ENCODE measurements at regions not wholly inside any gene's neighbourhood (a gene's known extent, or its start where the extent isn't known, plus 50 kb on each side); places are given as distances from the start of the nearest gene placed in this dataset.

- DNase-seq (no peak), ATAC-seq (replicated peaks) (no peak)
- Mint-ChIP-seq H3K9me3 (peaks cover 9 to 12% of the 10 kb centered on the region in 2 donors), H3K4me1 (peaks cover 0 to 10% of the 10 kb centered on the region in 2 donors), H3K27me3 (peaks cover 62 to 71% of the 10 kb centered on the region in 2 donors), H3K4me3 (no peak overlapping the region), H3K36me3 (peaks cover 0 to 5% of the 10 kb centered on the region in 2 donors), H3K27ac (no peak overlapping the region)
These were observed 70.8 kb downstream of the ADRA2C start for GRCh38 chr4:3836756-3837601.

DNA sequence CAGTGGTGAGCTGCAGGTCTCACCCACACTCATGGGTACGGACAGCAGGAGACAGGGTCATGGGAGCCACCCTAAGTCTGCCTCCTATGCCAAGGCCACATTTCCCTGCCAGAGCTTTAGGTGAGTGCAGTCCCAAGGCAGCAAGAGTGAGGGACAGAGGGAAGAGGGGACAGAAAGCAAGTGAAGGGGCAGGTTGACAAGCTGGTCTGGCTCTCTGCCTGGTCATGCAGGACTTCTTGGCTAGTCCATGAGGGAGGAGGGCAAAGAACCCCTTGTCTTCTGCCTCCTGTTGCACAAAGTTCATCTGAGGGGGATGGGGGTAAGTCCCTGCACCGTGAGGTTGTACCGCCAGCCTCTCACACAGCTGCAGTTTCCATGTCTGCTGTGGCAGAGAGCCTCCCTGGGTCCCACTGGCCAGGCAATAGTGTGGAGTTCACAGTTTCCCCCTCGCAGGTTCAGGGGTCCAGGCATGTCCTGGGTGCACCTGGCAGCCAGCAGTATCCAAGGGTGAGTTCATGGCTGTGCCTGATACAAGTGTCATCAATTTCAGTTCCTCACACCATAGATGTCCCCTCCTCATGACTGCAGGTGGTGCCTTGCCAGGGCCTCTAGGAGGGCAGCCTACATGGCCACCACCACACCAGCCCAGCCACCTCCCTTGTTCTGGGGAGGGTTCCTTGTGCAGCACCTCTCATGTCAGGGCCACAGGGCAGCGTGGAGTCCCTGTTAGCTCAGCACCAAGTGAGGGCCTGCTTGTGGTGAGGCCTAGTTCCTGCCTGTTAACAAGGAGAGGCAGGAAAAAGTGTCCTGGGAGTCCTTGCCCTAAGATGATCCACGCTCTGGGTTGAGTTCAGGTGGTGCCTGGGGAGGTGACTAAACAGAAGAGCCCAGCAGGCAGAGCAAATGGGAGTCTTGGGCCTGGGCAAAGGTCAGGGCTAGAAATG, 72.5 kb downstream of the ADRA2C start:
- Mint-ChIP-seq H3K9me3 (peaks cover 9 to 12% of the 10 kb centered on the region in 2 donors), H3K27me3 (peaks cover 54 to 65% of the 10 kb centered on the region in 2 donors), H3K27ac (no peak overlapping the region), H3K4me3 (no peak overlapping the region), H3K4me1 (peaks cover 0 to 10% of the 10 kb centered on the region in 2 donors), H3K36me3 (peaks cover 0 to 5% of the 10 kb centered on the region in 2 donors)
- DNase-seq: no peak
- ATAC-seq (replicated peaks): no peak

DNA sequence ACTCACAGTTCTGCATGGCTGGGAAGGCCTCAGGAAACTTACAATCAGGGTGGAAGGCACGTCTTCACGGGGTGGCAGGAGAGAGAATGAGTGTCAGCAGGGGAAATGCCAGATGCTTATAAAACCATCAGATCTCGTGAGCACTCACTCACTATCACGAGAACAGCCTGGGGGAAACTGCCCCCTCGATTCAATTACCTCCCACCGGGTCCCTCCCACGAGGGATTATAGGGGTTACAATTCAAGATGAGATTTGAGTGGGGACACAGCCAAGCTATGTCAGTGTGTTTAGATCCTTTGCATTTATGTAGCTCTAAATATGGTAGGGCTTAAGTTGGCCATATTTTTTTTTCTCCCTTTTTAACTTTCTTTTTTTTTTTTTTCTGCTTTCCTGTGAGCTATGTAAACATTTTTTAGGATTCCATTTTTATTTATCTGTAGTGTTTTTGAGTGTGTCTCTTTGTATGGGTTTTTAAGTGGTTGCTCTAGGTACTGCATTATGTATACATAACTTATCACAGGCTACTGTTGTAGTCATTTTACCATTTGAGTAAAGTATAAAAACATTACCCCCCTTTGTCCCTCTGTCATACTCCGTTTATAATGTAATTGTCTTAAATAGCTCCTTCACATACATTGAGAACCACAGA, 79.0 kb downstream of the ADRA2C start:
- DNase-seq (no peak), ATAC-seq (replicated peaks) (no peak)
- H3K4me1 Mint-ChIP-seq: no peaks in the 10 kb centered on the region
- peaks cover 0 to 3% of the 10 kb centered on the region in 2 donors for H3K36me3 Mint-ChIP-seq
- H3K27ac Mint-ChIP-seq: no peak overlapping the region
- peaks cover 8 to 10% of the 10 kb centered on the region in 2 donors for H3K9me3 Mint-ChIP-seq
- H3K4me3 Mint-ChIP-seq: no peak overlapping the region
- H3K27me3 Mint-ChIP-seq: peaks cover 12 to 25% of the 10 kb centered on the region in 2 donors

DNA sequence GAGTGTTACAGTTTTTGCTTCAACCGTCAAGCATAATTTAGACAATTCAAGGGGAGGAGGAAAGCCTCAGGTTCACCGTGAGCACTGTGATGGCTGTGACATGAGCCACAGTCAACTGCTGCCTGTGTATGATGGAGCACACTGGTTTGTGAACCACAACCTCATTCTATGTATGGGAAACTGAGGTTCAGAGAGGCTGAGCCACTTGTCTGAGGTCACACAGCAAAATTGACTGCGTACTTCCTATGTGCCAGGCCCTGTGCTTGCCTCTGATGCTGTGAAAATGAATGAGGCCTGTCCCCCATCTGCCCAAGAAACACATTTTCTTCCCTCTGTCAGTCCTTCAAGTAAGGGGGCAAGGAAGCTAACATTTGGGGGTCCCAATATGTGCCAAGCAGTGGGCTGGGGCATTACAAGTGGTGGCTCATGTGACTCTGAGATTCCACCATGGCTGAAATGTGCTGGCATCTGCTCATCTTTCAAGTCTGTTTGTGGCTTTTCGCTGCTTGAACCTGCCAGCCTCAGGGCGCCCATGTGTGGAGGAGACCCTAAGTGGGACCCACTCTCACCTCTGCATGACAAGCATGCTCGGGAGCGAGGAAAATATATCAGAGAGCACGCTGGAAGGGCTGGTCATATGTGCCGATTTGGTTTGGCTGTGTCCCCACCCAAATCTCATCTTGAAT, 79.7 kb downstream of the ADRA2C start:
- Mint-ChIP-seq H3K27me3 (peaks cover 12 to 30% of the 10 kb centered on the region in 2 donors), H3K4me3 (no peak overlapping the region), H3K27ac (no peak overlapping the region), H3K4me1 (no peaks in the 10 kb centered on the region), H3K36me3 (peaks cover 0 to 7% of the 10 kb centered on the region in 2 donors), H3K9me3 (peaks cover 13 to 16% of the 10 kb centered on the region in 2 donors)
- DNase-seq: no peak
- no peak for ATAC-seq (replicated peaks)

GRCh38 chr4:3847211-3847940, 81.2 kb downstream of the ADRA2C start:
- Mint-ChIP-seq H3K9me3 (peaks cover 13 to 16% of the 10 kb centered on the region in 2 donors), H3K27me3 (peaks cover 4 to 19% of the 10 kb centered on the region in 2 donors), H3K27ac (no peak overlapping the region), H3K4me1 (no peaks in the 10 kb centered on the region), H3K36me3 (peaks cover 0 to 7% of the 10 kb centered on the region in 2 donors), H3K4me3 (no peak overlapping the region)
- DNase-seq (no peak), ATAC-seq (replicated peaks) (no peak)

- DNase-seq: no peak
- ATAC-seq (replicated peaks): no peak
- H3K27me3 Mint-ChIP-seq: peaks cover 8 to 19% of the 10 kb centered on the region in 2 donors
- no peak overlapping the region for H3K27ac Mint-ChIP-seq
- H3K36me3 Mint-ChIP-seq: peaks cover 0 to 7% of the 10 kb centered on the region in 2 donors
- H3K4me3 Mint-ChIP-seq: no peak overlapping the region
- H3K4me1 Mint-ChIP-seq: no peaks in the 10 kb centered on the region
- H3K9me3 Mint-ChIP-seq: peaks cover 13 to 16% of the 10 kb centered on the region in 2 donors
These were observed 82.1 kb downstream of the ADRA2C start for GRCh38 chr4:3848323-3848722.

DNA sequence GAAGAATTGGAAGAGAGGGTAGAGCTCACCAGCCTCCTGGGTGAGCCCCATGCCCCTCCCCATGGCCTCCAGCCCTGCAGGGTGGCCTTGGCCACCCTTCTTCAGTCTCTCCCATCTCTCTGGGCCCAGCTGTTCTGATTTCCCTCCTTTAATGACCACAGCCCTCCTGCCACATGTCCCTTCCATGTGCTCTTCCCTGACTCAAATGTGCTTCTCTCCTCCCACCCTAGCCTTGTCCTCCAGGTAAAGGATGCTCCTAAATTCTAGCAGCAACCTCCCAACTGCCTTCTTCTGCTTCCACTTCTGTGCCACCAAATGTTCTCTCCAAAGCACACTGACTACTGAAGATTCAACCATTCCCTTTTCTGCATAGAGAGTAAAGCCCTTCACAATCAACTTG, 83.0 kb downstream of the ADRA2C start:
- ATAC-seq (replicated peaks) (no peak), DNase-seq (no peak)
- H3K27me3 Mint-ChIP-seq: peaks cover 8 to 25% of the 10 kb centered on the region in 2 donors
- H3K4me3 Mint-ChIP-seq: no peak overlapping the region
- H3K4me1 Mint-ChIP-seq: no peaks in the 10 kb centered on the region
- H3K36me3 Mint-ChIP-seq: peaks cover 0 to 7% of the 10 kb centered on the region in 2 donors
- no peak overlapping the region for H3K27ac Mint-ChIP-seq
- H3K9me3 Mint-ChIP-seq: peaks cover 13 to 16% of the 10 kb centered on the region in 2 donors

DNA sequence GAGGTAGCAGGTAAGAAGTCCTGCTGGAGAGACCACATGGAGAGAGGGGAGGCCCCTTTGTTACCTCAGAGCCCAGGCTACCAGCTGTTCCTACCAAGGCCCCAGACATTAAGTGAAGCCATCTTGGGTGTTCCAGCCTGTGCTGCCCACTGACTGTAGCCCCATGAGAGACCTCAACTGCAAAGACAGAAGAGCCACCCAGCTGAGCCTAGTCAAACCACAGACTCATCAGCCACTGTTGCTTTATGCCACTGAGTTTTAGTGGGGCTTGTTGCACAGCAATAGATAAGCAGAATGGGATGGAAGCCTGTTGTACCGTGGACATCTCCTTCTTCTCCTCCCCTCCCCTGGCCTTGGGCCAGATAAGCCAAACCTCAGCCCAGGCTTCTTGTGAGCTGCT, 83.9 kb downstream of the ADRA2C start:
- Mint-ChIP-seq H3K27ac (no peak overlapping the region), H3K9me3 (peaks cover 13 to 16% of the 10 kb centered on the region in 2 donors), H3K4me1 (no peaks in the 10 kb centered on the region), H3K4me3 (no peak overlapping the region), H3K27me3 (peaks cover 7 to 31% of the 10 kb centered on the region in 2 donors), H3K36me3 (peaks cover 0 to 7% of the 10 kb centered on the region in 2 donors)
- ATAC-seq (replicated peaks) (no peak), DNase-seq (no peak)

GRCh38 chr4:3851211-3851610, 85.0 kb downstream of the ADRA2C start:
- H3K9me3 Mint-ChIP-seq: peaks cover 13 to 16% of the 10 kb centered on the region in 2 donors
- DNase-seq: no peak
- no peak for ATAC-seq (replicated peaks)
- no peak overlapping the region for H3K27ac Mint-ChIP-seq
- no peak overlapping the region for H3K4me3 Mint-ChIP-seq
- no peaks in the 10 kb centered on the region for H3K4me1 Mint-ChIP-seq
- peaks cover 0 to 7% of the 10 kb centered on the region in 2 donors for H3K36me3 Mint-ChIP-seq
- peaks cover 13 to 37% of the 10 kb centered on the region in 2 donors for H3K27me3 Mint-ChIP-seq

- H3K4me3 Mint-ChIP-seq: no peak overlapping the region
- H3K27ac Mint-ChIP-seq: no peak overlapping the region
- H3K9me3 Mint-ChIP-seq: peaks cover 13 to 16% of the 10 kb centered on the region in 2 donors
- DNase-seq: no peak
- peaks cover 13 to 41% of the 10 kb centered on the region in 2 donors for H3K27me3 Mint-ChIP-seq
- ATAC-seq (replicated peaks): no peak
- peaks cover 0 to 7% of the 10 kb centered on the region in 2 donors for H3K36me3 Mint-ChIP-seq
- no peaks in the 10 kb centered on the region for H3K4me1 Mint-ChIP-seq
These were observed 85.7 kb downstream of the ADRA2C start for GRCh38 chr4:3851881-3852280.

GRCh38 chr4:3852309-3852708, 86.1 kb downstream of the ADRA2C start:
- H3K4me3 Mint-ChIP-seq: no peak overlapping the region
- ATAC-seq (replicated peaks) (no peak), DNase-seq (no peak)
- H3K4me1 Mint-ChIP-seq: no peaks in the 10 kb centered on the region
- H3K27me3 Mint-ChIP-seq: peaks cover 13 to 46% of the 10 kb centered on the region in 2 donors
- peaks cover 13 to 16% of the 10 kb centered on the region in 2 donors for H3K9me3 Mint-ChIP-seq
- no peak overlapping the region for H3K27ac Mint-ChIP-seq
- H3K36me3 Mint-ChIP-seq: peaks cover 0 to 7% of the 10 kb centered on the region in 2 donors

- no peak overlapping the region for H3K27ac Mint-ChIP-seq
- no peaks in the 10 kb centered on the region for H3K4me1 Mint-ChIP-seq
- H3K9me3 Mint-ChIP-seq: peaks cover 13 to 16% of the 10 kb centered on the region in 2 donors
- H3K36me3 Mint-ChIP-seq: peaks cover 0 to 7% of the 10 kb centered on the region in 2 donors
- no peak overlapping the region for H3K4me3 Mint-ChIP-seq
- DNase-seq (no peak), ATAC-seq (replicated peaks) (no peak)
- H3K27me3 Mint-ChIP-seq: peaks cover 13 to 46% of the 10 kb centered on the region in 2 donors
These were observed 86.5 kb downstream of the ADRA2C start for GRCh38 chr4:3852711-3853110.

Measured in stimulated activated naive B cell treated with anti-CD40 and anti-IgM and Interleukin-4, amounts not matched to agents 10 μg/mL and 1 μg/mL and 100 μg/mL, for 72 hours (primary cell).